Activated T-cell treated with anti-CD3 and anti-CD28 coated beads for 48 hours (primary cell): ENCODE measurements at regions not wholly inside any gene's neighbourhood (a gene's known extent, or its start where the extent isn't known, plus 50 kb on each side); places are given as distances from the start of the nearest gene placed in this dataset.

ENCODE experiments used
- DNase-seq: peaks from one replicate; pipeline ENCODE4 v3.0.0-alpha.2; 2020; ENCODE audit warnings: low read depth

GRCh38 chr2:6355886-6356761 is 509.6 kb downstream of the CMPK2 start:
- no peak for DNase-seq

DNA sequence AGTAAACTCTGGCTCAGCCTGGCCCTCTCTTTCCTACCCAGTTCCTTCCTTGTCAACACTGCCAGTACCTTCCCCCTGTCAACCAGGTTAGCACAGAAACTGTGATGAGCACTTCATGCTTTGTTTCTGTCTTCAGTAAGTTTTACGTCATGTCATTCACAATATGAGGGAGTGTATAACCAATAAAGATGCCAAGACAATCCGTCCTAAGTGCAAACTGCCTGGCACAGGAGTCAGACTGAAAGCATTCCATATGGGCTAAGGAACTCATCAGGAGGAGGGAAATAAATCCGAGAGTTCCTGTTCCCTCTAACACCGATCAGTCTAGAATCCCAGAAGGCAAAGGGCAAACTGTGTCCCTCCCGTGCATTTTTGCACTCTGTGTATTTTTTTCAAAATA is 507.2 kb downstream of the CMPK2 start:
- DNase-seq, result no peak

GRCh38 chr2:6358985-6359384 is 506.7 kb downstream of the CMPK2 start:
- DNase-seq, result no peak

- no peak for DNase-seq
Measured at GRCh38 chr2:6359964-6360363, 505.7 kb downstream of the CMPK2 start.

- DNase-seq, result no peak
Measured at GRCh38 chr2:6362671-6363450, 502.8 kb downstream of the CMPK2 start.

GRCh38 chr2:6368281-6368680 is 497.4 kb downstream of the CMPK2 start:
- no peak for DNase-seq

DNA sequence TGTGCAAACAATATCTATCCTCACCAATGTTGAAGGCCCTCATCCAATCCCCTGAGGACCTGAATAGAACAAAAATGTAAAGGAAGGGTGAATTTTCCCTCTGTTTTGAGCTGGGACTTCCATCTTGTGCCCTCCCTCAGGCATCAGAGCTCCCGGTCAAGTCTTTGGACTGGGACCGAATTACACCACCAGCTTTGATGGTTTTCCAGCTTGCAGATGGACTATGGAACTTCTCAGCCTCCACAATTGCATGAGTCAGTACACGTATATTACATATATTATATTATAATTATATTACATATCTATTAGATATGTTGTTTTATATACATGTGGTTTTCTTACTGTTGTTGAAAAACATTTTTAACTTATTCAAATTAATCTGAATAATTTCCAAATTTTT is 496.4 kb downstream of the CMPK2 start:
- DNase-seq, result no peak

- DNase-seq, result no peak
Measured at GRCh38 chr2:6370753-6371551, 494.8 kb downstream of the CMPK2 start.

- no peak for DNase-seq
Measured at GRCh38 chr2:6372317-6372901, 493.3 kb downstream of the CMPK2 start.

DNA sequence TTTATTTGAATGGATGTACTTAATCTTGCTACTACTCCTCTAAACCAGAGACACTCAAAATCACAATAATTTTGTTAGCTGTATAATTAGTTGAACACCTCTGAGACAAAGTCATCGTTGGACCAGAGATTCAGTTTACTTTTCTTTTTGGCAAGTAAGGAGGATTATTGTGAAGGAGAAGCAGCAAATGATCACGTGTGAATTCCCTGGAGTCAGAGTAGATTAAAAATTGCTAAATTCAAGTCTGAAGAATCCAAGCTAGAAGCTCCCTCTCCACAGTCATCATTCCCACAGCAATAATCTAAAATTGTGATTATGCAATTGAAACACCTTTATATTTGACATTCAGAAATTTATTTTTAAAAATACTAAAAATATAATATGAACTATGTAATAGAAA is 484.4 kb downstream of the CMPK2 start:
- no peak for DNase-seq

GRCh38 chr2:6384341-6384740 is 481.4 kb downstream of the CMPK2 start:
- no peak for DNase-seq

- DNase-seq, result no peak
Measured at GRCh38 chr2:6392354-6392753, 473.4 kb downstream of the CMPK2 start.

- no peak for DNase-seq
Measured at GRCh38 chr2:6392966-6393365, 472.7 kb downstream of the CMPK2 start.

DNA sequence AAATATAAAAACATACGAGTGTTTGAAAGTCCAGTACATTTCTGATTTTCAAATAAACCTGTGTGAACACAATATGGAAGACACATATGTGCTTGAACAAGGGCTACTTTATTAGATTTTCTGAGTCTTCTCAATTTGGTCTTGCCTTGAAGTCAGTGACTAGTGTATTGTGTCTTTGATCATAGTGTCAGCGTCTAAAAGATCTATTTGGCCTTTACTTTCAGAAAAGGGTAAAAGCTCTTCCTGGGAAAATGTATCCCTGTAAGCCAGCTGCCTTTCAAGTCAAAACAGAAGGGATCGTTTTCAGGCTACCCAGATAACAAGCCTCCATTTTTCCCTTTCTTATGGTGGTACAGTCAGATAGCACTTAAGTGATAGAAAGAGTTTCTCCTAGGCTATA is 471.9 kb downstream of the CMPK2 start:
- no peak for DNase-seq

DNA sequence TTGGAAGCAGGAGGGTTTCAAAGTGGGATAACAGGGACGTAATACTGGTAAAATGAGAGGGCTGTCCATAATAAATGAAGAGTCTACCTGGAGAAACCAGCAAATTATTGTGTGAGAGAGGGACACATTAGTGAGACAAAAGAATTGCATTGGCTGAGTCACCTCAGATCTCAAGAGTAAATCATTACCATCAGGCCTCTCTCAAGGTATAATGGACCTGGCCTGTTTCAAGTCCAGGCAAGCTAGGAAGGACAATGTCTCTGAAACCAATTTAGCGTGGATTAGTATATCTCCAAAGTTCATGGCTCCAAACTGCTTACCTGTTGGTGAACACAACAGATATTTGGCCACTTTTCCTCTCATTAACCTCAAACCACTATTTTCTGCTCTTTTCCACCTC is 471.4 kb downstream of the CMPK2 start:
- no peak for DNase-seq

DNA sequence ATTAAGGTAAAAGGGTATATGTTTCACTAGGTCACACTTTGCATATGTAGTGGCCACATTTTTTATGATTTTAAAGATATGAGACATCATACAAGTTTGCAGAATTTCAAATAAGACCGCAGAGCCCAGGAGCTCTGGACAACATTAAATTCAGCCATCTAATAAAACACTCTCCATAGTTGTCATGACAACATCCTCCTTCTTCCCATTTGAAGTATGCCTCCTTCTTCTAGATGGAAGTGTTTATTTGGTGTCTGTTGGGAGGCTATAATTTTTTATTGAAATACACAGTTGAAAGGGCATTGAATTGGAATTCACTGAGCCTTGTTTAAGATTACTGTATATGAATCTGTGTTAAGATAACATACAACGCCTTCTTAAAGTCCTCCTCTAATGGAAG is 467.3 kb downstream of the CMPK2 start:
- no peak for DNase-seq

GRCh38 chr2:6401301-6401700 is 464.4 kb downstream of the CMPK2 start:
- DNase-seq, result no peak

DNA sequence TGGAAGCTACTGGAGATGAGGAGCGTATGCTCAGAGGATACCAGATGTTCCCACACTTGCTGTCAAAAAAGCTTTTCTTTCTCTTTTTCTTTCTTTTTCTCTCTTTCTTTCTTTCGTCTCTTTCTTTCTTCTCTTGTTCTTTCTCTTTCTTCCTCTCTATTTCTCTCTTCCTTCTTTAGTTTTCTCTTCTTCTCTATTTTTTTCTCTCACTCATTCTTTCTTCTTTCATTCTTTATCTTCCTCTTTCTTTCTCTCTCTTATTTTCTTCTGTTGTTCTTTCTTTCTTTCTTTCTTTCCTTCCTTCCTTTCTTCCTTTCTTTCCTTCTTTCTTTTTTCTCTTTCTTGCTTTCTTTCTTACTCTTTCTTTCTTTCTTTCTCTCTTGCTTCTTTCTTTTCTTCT is 457.6 kb downstream of the CMPK2 start:
- no peak for DNase-seq

- DNase-seq, result no peak
Measured at GRCh38 chr2:6410313-6410712, 455.4 kb downstream of the CMPK2 start.

DNA sequence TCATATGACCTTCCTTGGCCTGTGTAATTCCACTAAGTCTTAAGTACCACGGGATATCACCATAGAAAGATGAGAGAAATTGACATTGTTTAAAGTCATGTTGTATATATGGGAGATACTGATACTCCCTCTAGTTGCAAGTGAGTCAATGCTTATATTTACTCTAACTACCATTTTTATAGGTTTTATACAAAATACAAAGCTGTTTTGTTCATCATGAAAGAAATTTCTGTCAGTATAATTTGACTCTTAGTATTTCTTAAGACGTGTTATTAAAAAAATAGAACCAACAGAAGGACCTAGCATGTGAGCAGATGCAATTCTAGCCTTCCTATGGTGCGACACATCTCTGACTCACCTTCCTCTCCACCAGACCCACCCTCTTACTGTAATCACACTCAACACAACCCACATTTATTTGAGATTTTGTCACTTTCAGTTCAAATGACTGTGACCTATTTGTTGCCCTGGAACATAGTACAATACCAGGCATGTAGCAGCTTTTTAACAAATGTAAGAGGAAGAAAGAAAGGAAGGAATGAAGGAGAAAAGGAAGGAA is 453.1 kb downstream of the CMPK2 start:
- DNase-seq, result no peak

DNA sequence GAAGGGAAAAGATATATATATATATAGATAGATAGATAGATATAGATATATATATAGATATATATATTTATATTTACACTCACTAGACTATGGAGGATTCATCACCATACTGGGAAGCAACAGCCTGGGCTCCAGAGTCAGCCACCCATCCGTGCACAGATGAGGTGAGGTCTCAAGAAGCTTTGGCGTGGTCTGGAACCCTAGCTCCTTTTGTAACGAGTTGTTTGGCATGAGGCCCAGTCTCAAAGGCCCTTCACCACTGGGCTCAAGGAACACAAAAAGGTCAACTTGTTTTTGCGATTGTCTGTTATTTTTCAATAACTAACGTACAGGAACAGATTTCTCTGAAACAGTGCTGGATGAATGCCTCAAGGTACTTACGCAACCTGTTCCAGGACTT is 448.7 kb downstream of the CMPK2 start:
- DNase-seq, result no peak

DNA sequence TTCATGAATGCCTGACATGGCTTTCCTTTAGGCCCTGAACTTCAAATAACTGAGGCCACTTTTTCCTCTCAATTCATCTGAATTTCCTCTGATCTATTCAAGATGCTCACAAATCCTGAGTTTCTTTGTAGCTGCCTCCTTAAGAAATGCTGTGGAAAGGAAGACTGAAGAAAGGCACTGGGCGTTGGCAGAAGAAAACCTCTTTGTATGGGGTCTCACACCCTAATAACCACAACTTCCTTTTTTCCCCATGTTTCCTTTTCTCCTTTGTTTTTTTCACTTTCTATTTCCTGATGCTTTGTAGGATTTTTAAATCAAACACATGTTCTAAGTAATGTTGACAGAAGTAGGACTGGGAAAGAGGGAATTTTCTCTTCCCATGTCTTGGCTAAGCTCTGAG is 447.4 kb downstream of the CMPK2 start:
- no peak for DNase-seq
